ENCODE measurements at regions not wholly inside any gene's neighbourhood (a gene's known extent, or its start where the extent isn't known, plus 50 kb on each side); places are given as distances from the start of the nearest gene placed in this dataset.

- TF ChIP-seq, protein P1, sequence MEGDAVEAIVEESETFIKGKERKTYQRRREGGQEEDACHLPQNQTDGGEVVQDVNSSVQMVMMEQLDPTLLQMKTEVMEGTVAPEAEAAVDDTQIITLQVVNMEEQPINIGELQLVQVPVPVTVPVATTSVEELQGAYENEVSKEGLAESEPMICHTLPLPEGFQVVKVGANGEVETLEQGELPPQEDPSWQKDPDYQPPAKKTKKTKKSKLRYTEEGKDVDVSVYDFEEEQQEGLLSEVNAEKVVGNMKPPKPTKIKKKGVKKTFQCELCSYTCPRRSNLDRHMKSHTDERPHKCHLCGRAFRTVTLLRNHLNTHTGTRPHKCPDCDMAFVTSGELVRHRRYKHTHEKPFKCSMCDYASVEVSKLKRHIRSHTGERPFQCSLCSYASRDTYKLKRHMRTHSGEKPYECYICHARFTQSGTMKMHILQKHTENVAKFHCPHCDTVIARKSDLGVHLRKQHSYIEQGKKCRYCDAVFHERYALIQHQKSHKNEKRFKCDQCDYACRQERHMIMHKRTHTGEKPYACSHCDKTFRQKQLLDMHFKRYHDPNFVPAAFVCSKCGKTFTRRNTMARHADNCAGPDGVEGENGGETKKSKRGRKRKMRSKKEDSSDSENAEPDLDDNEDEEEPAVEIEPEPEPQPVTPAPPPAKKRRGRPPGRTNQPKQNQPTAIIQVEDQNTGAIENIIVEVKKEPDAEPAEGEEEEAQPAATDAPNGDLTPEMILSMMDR (IDR thresholded peaks at IDR 0.05; ENCODE audit: low read depth, low read length): no peak
- DNase-seq (ENCODE audit: low read depth in 2 of 2): no peak
Observed at GRCh38 chr10:120735315-120735714, 115.8 kb upstream of the WDR11 start.

GRCh38 chr10:120735773-120736371 is 115.3 kb upstream of the WDR11 start:
- TF ChIP-seq, protein P1 (IDR thresholded peaks at IDR 0.05; ENCODE audit: low read depth, low read length): peak; percentile 67
- peak; percentile 38 to 45 for DNase-seq (ENCODE audit: low read depth in 2 of 2)
- H3K4me3 ChIP-seq (replicated peaks in 1 of 2; ENCODE audit: low read depth in 2 of 2, low read length in 2 of 2): no peak overlapping the region

More at GRCh38 chr10:120735315-120735714, 115.8 kb upstream of the WDR11 start:
- H3K4me3 ChIP-seq (replicated peaks in 1 of 2; ENCODE audit: low read depth in 2 of 2, low read length in 2 of 2): no peak overlapping the region

GRCh38 chr10:120736377-120736776 is 114.8 kb upstream of the WDR11 start:
- DNase-seq (ENCODE audit: low read depth in 2 of 2): no peak
- TF ChIP-seq, protein P1 (IDR thresholded peaks at IDR 0.05; ENCODE audit: low read depth, low read length): no peak
- no peak overlapping the region for H3K4me3 ChIP-seq (replicated peaks in 1 of 2; ENCODE audit: low read depth in 2 of 2, low read length in 2 of 2)

DNA sequence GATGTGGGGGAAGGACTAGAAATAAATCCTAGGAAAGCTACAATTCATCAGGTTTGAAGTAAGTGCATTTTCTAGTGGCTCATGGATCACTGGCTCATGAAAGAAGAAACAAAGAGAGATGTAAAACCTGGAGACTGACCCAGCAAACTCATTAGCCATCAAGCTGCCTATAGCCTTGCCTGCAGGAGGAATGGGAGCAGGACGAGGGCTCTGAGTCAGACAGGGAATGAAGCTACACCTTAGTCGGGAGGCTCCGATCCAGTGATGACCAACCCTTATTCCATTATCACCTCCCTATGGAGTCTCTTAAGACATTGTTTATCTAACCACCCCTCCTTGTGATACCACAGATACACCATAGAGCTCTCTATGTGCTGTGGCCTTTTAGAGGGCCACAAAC is 112.5 kb upstream of the WDR11 start:
- no peak overlapping the region for H3K4me3 ChIP-seq (replicated peaks in 1 of 2; ENCODE audit: low read depth in 2 of 2, low read length in 2 of 2)
- TF ChIP-seq, protein P1 (IDR thresholded peaks at IDR 0.05; ENCODE audit: low read depth, low read length): no peak
- no peak for DNase-seq (ENCODE audit: low read depth in 2 of 2)

DNA sequence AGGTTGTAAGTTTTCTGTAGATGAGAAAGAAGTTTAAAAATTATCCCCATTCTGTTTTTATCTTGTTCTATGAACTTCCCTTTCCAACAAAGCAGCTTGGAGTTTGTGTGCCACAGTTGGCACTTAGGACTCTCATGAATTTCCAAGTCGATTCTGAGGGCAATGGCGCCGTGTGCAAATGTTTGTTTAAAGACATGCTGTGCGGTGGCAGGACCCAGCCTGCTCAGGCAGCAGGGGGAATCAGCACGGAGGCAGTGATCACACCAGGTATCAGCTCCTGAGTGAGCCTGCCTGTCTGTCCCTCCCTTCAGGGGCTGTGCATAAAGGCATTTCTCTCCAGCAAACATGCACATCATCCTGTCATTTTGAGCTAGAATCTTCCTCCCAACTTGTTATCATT is 109.8 kb upstream of the WDR11 start:
- H3K4me3 ChIP-seq (replicated peaks in 1 of 2; ENCODE audit: low read depth in 2 of 2, low read length in 2 of 2): no peak overlapping the region
- TF ChIP-seq, protein P1 (IDR thresholded peaks at IDR 0.05; ENCODE audit: low read depth, low read length): no peak
- no peak for DNase-seq (ENCODE audit: low read depth in 2 of 2)

- TF ChIP-seq, protein P1 (IDR thresholded peaks at IDR 0.05; ENCODE audit: low read depth, low read length): no peak
- no peak for DNase-seq (ENCODE audit: low read depth in 2 of 2)
- no peak overlapping the region for H3K4me3 ChIP-seq (replicated peaks in 1 of 2; ENCODE audit: low read depth in 2 of 2, low read length in 2 of 2)
Observed at GRCh38 chr10:120742373-120742772, 108.8 kb upstream of the WDR11 start.

DNA sequence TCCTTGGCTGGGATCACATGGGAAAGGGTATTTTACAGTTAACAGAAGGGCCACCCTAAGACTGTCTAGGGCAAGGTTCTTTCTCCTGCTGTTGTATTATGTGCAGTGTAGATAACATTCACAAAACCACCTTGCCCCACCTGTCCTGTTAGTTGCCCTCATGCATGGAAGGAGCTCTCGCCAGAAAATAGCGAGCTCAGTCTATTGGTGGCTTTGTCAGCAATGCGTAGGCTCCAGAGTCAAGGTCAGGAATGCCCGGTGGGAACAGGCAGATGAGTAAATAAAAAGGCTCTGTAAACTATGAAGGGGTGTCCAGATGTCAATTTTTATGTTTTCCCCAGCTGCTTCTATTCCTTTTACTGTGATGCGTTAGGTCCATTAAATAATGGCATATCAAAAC is 107.1 kb upstream of the WDR11 start:
- no peak for DNase-seq (ENCODE audit: low read depth in 2 of 2)
- no peak overlapping the region for H3K4me3 ChIP-seq (replicated peaks in 1 of 2; ENCODE audit: low read depth in 2 of 2, low read length in 2 of 2)
- TF ChIP-seq, protein P1 (IDR thresholded peaks at IDR 0.05; ENCODE audit: low read depth, low read length): no peak
